HG03558 (cell line): ENCODE measurements at regions not wholly inside any gene's neighbourhood (a gene's known extent, or its start where the extent isn't known, plus 50 kb on each side); places are given as distances from the start of the nearest gene placed in this dataset.
A peak's percentile ranks its signal among the peaks of the same experiment; 100 is the strongest.
"Not testable (repeated sequence)": the region's sequence is repeated elsewhere in the genome, so short reads cannot be mapped to it uniquely, and the experiment has no call there.

ENCODE experiments used
- ATAC-seq: cut with Tn5 transposase; IDR thresholded peaks from one replicate; pipeline ENCODE4 v1.9.1; 2021; ENCODE audit warnings: moderate number of reproducible peaks; ENCODE audit not compliant: unreplicated experiment; ENCODE audit errors: extremely low read depth

GRCh38 chr3:87898971-87899370 is 159.8 kb downstream of the CGGBP1 start:
- no peak for ATAC-seq

GRCh38 chr3:87895983-87896382 is 162.8 kb downstream of the CGGBP1 start:
- no peak for ATAC-seq

DNA sequence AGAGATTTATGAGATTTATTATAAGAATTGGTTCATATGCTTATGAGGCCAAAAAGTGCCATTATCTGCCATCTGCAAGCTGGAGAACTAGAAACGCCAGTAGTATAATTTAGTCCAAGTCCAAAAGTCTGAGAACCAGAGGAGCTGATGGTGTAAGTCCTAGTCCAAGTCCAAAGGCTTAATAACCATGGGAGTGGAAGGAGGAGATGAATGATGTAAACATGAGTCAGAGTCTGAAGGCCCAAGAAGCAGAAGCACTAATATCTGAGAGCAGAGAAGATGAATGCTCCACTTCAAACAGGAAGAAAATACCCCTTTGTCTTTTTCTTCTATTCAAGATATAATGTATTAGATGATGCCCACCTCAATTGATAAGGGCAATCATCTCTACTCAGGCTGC is 185.7 kb downstream of the CGGBP1 start:
- no peak for ATAC-seq

GRCh38 chr3:87867001-87867400 is 191.8 kb downstream of the CGGBP1 start:
- no peak for ATAC-seq

GRCh38 chr3:87856126-87856525 is 202.7 kb downstream of the CGGBP1 start:
- ATAC-seq, result no peak

DNA sequence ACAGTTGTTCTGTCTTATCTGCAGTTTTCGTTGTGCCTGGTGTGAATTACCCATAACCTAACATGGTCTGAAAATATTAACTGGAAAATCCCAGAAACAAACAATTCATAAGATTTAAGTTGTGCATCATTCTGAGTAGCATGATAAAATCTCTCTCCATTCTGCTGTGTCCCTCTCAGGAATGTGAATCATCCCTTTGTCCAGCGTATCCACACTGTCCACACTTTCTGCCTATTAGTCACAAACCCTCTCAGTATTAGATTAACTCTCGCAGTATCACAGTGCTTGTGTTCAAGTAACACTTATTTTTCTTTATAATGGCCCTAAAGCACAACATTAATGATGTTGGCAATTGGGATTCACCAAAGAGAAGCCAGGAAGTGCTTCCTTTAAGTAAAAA is 203.2 kb downstream of the CGGBP1 start:
- ATAC-seq, result no peak

DNA sequence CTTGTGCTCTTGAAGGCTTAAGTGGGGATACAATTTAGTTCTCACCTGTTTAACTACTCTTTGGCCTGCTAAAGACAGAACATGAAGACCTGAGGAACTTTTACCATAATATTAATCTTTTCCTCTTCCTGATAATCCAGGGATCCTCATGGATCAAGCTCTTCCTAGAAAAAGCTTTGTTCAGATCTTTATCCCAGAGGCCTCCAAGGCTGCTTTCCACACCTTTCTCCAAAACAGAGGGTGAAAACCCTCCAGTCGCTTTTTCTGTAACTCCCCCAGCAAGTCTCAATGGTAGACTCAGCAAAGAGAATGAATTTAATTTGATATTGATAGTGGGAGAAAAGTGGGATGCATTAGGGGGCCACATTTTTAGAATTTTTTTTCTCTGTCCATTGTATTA is 203.6 kb downstream of the CGGBP1 start:
- no peak for ATAC-seq

DNA sequence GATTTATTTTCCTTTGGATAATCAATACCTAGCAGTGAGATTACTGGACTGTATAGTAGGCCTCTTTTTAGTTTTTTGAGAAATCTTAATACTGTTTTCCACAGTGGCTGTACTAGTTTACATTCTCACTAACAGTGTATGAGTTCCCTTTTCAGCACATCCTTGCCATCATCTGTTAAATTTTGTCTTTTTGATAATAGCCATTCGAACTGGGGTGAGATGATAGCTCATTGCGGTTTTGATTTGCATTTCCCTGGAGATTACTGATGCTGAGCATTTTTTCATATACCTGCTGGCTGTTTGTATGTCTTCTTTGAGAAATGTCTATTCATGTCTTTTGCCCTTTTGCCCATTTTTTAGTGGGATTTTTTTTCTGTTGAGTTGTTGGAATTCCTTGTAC is 210.8 kb downstream of the CGGBP1 start:
- no peak for ATAC-seq

GRCh38 chr3:87837076-87837475 is 221.7 kb downstream of the CGGBP1 start:
- no peak for ATAC-seq

DNA sequence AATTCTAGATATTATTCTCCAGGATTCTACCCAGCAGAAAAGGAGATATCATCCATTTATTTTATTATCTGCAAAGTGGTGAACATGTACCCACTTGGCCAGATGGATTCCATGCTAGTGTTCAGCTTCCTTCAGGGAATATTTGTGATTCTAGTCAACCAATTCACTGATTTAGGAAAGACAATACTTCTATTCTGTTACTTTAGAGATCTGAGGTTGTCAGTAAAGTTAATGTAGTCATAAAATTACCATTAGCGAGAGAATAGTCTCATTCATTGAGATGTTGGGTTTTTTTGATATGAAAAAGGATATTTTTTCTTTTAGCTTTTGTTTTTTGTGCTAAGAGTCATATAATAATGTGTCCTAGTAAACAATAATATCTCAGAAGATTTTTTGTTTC is 222.8 kb downstream of the CGGBP1 start:
- ATAC-seq, result no peak

DNA sequence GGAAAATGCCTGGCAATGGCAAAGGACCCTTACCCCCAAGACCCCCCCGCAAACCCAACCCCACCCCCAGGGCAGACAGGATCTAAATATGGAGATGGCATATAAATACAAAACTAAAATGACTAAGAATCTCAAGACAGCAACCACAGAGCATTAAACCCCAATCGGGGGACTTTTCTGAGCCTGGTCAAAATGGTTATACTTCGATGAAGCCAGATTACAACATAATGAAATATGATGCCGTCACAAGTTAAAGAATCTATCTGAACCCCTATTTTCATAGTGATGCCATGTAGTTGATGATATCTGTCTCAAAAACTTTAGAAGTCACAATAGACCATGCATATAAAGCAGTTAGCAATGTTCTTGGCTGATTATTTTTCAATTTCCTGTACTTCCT is 223.6 kb downstream of the CGGBP1 start:
- ATAC-seq, result no peak

GRCh38 chr3:87834327-87834726 is 224.5 kb downstream of the CGGBP1 start:
- no peak for ATAC-seq

GRCh38 chr3:87833039-87833377 is 225.8 kb downstream of the CGGBP1 start:
- no peak for ATAC-seq

GRCh38 chr3:87828046-87828445 is 230.8 kb downstream of the CGGBP1 start:
- ATAC-seq, result no peak

GRCh38 chr3:87822563-87822962 is 236.2 kb downstream of the CGGBP1 start:
- no peak for ATAC-seq

- not testable (repeated sequence) for ATAC-seq
These were observed 245.3 kb downstream of the CGGBP1 start for GRCh38 chr3:87813503-87813902.

DNA sequence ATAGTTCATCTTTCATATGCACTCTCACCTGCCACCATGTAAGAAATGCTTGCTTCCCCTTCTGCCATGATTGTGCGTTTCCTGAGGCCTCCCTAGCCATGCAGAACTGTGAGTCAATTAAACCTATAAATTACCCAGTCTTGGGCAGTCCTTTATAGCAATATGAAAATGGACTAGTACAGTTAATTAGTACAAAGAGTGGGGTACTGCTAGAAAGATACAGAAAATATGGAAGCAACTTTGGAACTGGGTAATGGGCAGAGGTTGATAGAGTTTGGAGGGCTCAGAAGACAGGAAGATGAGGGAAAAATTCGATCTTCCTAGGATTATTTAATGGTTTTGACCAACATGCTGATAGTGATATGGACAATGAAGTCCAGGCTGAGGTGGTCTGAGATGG is 246.9 kb downstream of the CGGBP1 start:
- ATAC-seq, result no peak

- ATAC-seq, result no peak
These were observed 248.3 kb downstream of the CGGBP1 start for GRCh38 chr3:87810452-87811016.

- peak; percentile 94 for ATAC-seq
These were observed 253.1 kb downstream of the CGGBP1 start for GRCh38 chr3:87805670-87806069.

DNA sequence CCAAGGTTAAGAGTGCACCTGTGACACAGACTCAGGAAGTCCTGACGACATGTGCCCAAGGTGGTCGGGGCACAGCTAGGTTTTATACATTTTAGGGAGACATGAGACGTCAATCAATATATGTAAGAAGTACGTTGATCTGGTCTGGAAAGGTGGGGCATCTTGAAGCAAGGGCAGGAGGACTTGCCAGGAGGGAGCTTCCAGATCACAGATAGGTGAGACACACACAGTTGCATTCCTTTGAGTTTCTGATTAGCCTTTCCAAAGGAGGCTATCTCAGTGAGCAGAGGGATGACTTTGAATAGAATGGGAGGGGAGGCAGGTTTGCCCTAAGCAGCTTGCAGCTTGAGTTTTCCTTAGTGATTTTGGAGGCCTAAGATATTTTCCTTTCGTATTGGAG is 257.4 kb downstream of the CGGBP1 start:
- ATAC-seq, result no peak

- no peak for ATAC-seq
These were observed 258.3 kb downstream of the CGGBP1 start for GRCh38 chr3:87800516-87800915.

- ATAC-seq, result no peak
These were observed 260.2 kb downstream of the CGGBP1 start for GRCh38 chr3:87798567-87798947.
